PC-3 (cell line): ENCODE measurements at regions not wholly inside any gene's neighbourhood (a gene's known extent, or its start where the extent isn't known, plus 50 kb on each side); places are given as distances from the start of the nearest gene placed in this dataset.

Source experiments
- ATAC-seq: fragments of 200-7000 bp; cut with Tn5 transposase; 2 replicates; pipeline ENCODE4 v1.9.1; 2020; ENCODE audit warnings: mild to moderate bottlenecking, moderate library complexity
- BruUV-seq: library from RNA; stranded (reverse); fragments of 400-500 nt; replicated peaks from 2 replicates; lab custom pipeline; 2021; lab: Mats Ljungman, UMichigan
- CTCF ChIA-PET: fragments of 300-600 bp; sonication (Branson Sonifier 250); formaldehyde crosslinking; loops from one replicate; lab custom pipeline; 2022; ENCODE audit warnings: antibody characterized with exemption; lab: Charles Lee
- POLR2A ChIA-PET: fragments of 300-600 bp; sonication (Branson Sonifier 250); formaldehyde crosslinking; loops from one replicate; lab custom pipeline; 2022; ENCODE audit warnings: antibody characterized with exemption; ENCODE audit not compliant: unreplicated experiment; lab: Charles Lee
- DNase-seq: peaks from one replicate; pipeline ENCODE4 v3.0.0-alpha.2; 2015
- H2AFZ ChIP-seq: fragments of 300-600 bp; sonication (generic); 2 replicates; pipeline ENCODE4 v1.6.0; 2016; ENCODE audit warnings: antibody characterized with exemption, low read length
- H3F3A ChIP-seq: fragments of 300-600 bp; sonication (generic); one replicate; pipeline ENCODE4 v1.6.0; 2017; ENCODE audit warnings: antibody characterized with exemption, low read length, control low read depth, mild to moderate bottlenecking; ENCODE audit not compliant: unreplicated experiment
- H3K27ac ChIP-seq: fragments of 300-600 bp; sonication (generic); 2 replicates; pipeline ENCODE4 v1.5.1; 2016; ENCODE audit warnings: mild to moderate bottlenecking, low read length
- H3K27me3 ChIP-seq: fragments of 300-600 bp; sonication (generic); 2 replicates; pipeline ENCODE4 v1.6.1; 2016; ENCODE audit warnings: low read length, mixed read lengths
- H3K36me3 ChIP-seq: fragments of 300-600 bp; sonication (generic); 2 replicates; pipeline ENCODE4 v1.6.1; 2016; ENCODE audit warnings: low read depth, mixed run types, low read length, mixed read lengths
- H3K4me1 ChIP-seq: fragments of 300-600 bp; sonication (generic); 2 replicates; pipeline ENCODE4 v1.5.1; 2016; ENCODE audit warnings: low read length; ENCODE audit not compliant: insufficient read depth
- H3K4me2 ChIP-seq: fragments of 300-600 bp; sonication (generic); 2 replicates; pipeline ENCODE4 v1.6.0; 2016; ENCODE audit warnings: low read length
- H3K4me3 ChIP-seq: fragments of 300-600 bp; sonication (generic); 2 replicates; pipeline ENCODE4 v1.5.1; 2016; ENCODE audit warnings: mild to moderate bottlenecking, low read length, mixed read lengths
- H3K79me2 ChIP-seq: fragments of 300-600 bp; sonication (generic); 2 replicates; pipeline ENCODE4 v1.6.1; 2017; ENCODE audit warnings: low read length, mixed read lengths
- H3K9ac ChIP-seq: fragments of 300-600 bp; sonication (generic); 2 replicates; pipeline ENCODE4 v1.6.0; 2016; ENCODE audit warnings: mild to moderate bottlenecking, low read length
- H3K9me2 ChIP-seq: fragments of 300-600 bp; sonication (generic); replicated peaks from 2 replicates; pipeline ENCODE4 v1.6.1; 2016; ENCODE audit warnings: mixed run types, low read length, mixed read lengths
- H3K9me3 ChIP-seq: fragments of 300-600 bp; sonication (generic); 2 replicates; pipeline ENCODE4 v1.6.1; 2016; ENCODE audit warnings: low read length, mixed read lengths
- H4K20me1 ChIP-seq: fragments of 300-600 bp; sonication (generic); 2 replicates; pipeline ENCODE4 v1.6.1; 2016; ENCODE audit warnings: low read length, mixed read lengths
- CTCF ChIP-seq: fragments of 300-600 bp; sonication (generic); conservative IDR thresholded peaks from 2 replicates; pipeline ENCODE4 v1.5.1; 2017; ENCODE audit warnings: antibody characterized with exemption, low read depth, mild to moderate bottlenecking, low read length
- EZH2 ChIP-seq: fragments of 300-600 bp; sonication (generic); IDR thresholded peaks from one replicate; pipeline ENCODE4 v1.6.1; 2017; ENCODE audit warnings: antibody characterized with exemption, mild to moderate bottlenecking, low read length; ENCODE audit not compliant: unreplicated experiment
- EZH2phosphoT487 ChIP-seq: fragments of 300-600 bp; sonication (generic); IDR thresholded peaks from 2 replicates; pipeline ENCODE4 v1.6.1; 2018; ENCODE audit warnings: mild to moderate bottlenecking, antibody characterized with exemption, low read length, borderline replicate concordance
- intact Hi-C: fragments of 100-400 bp; cut with micrococcal nuclease; formaldehyde crosslinking; loops from 2 replicates; pipeline ENCODE4 v1.9.0; 2023

- POLR2A ChIA-PET: no interaction called here
- Histone ChIP-seq H3K4me2 (no peak overlapping the region), H3K4me3 (no peak overlapping the region), H3K36me3 (no peaks in the 10 kb centered on the region), H3K9ac (no peak overlapping the region), H3K79me2 (no peaks in the 10 kb centered on the region), H3F3A (no peaks in the 10 kb centered on the region), H2AFZ (no peak overlapping the region), H3K9me3 (no peaks in the 10 kb centered on the region), H4K20me1 (no peaks in the 10 kb centered on the region), H3K9me2 (no peaks in the 10 kb centered on the region), H3K27me3 (peaks cover 25% of the 10 kb centered on the region), H3K27ac (no peak overlapping the region), H3K4me1 (no peaks in the 10 kb centered on the region)
- BruUV-seq: no TSS peak
- TF ChIP-seq EZH2 (no peak), CTCF (no peak), EZH2phosphoT487 (no peak)
- CTCF ChIA-PET: no interaction called here
- intact Hi-C loops: no loop called here
- no peak for ATAC-seq
- DNase-seq: peak; percentile 11
These were observed 83.4 kb upstream of the FRMD1 start for GRCh38 chr6:168162366-168162765.

GRCh38 chr6:168161371-168161750 is 82.3 kb upstream of the FRMD1 start:
- POLR2A ChIA-PET: no interaction called here
- H3K27ac ChIP-seq: no peak overlapping the region
- no peaks in the 10 kb centered on the region for H4K20me1 ChIP-seq
- H3K9me3 ChIP-seq: no peaks in the 10 kb centered on the region
- H3K79me2 ChIP-seq: no peaks in the 10 kb centered on the region
- H3K9me2 ChIP-seq: no peaks in the 10 kb centered on the region
- no peak overlapping the region for H2AFZ ChIP-seq
- H3K4me2 ChIP-seq: no peak overlapping the region
- intact Hi-C loops: no loop called here
- CTCF ChIA-PET: no interaction called here
- H3K27me3 ChIP-seq: peaks cover 25% of the 10 kb centered on the region
- no peak for DNase-seq
- ATAC-seq: no peak
- H3K36me3 ChIP-seq: no peaks in the 10 kb centered on the region
- H3K4me1 ChIP-seq: no peaks in the 10 kb centered on the region
- H3F3A ChIP-seq: no peaks in the 10 kb centered on the region
- H3K9ac ChIP-seq: no peak overlapping the region
- TF ChIP-seq CTCF: no peak
- TF ChIP-seq EZH2phosphoT487: no peak
- TF ChIP-seq EZH2: no peak
- BruUV-seq: no TSS peak
- no peak overlapping the region for H3K4me3 ChIP-seq

- H3K27ac ChIP-seq: no peak overlapping the region
- no peak for TF ChIP-seq EZH2phosphoT487
- TF ChIP-seq EZH2: no peak
- no peak for TF ChIP-seq CTCF
- H3F3A ChIP-seq: no peaks in the 10 kb centered on the region
- peaks cover 25% of the 10 kb centered on the region for H3K27me3 ChIP-seq
- ChIA-PET CTCF (no interaction called here), POLR2A (no interaction called here)
- intact Hi-C loops: no loop called here
- no peak overlapping the region for H3K9ac ChIP-seq
- H3K36me3 ChIP-seq: no peaks in the 10 kb centered on the region
- BruUV-seq: no TSS peak
- H4K20me1 ChIP-seq: no peaks in the 10 kb centered on the region
- ATAC-seq (no peak), DNase-seq (no peak)
- no peaks in the 10 kb centered on the region for H3K9me2 ChIP-seq
- H3K9me3 ChIP-seq: no peaks in the 10 kb centered on the region
- no peaks in the 10 kb centered on the region for H3K79me2 ChIP-seq
- no peak overlapping the region for H3K4me3 ChIP-seq
- H3K4me2 ChIP-seq: no peak overlapping the region
- H3K4me1 ChIP-seq: no peaks in the 10 kb centered on the region
- H2AFZ ChIP-seq: no peak overlapping the region
These were observed 81.7 kb upstream of the FRMD1 start for GRCh38 chr6:168160506-168161370.
